HG03521 (cell line): ENCODE measurements at regions not wholly inside any gene's neighbourhood (a gene's known extent, or its start where the extent isn't known, plus 50 kb on each side); places are given as distances from the start of the nearest gene placed in this dataset.

Experiments
- ATAC-seq: cut with Tn5 transposase; IDR thresholded peaks from one replicate; pipeline ENCODE4 v1.9.1; 2021; ENCODE audit warnings: mild to moderate bottlenecking, moderate library complexity; ENCODE audit not compliant: unreplicated experiment

- no peak for ATAC-seq
Observed at GRCh38 chr11:27907530-27907929, 200.4 kb downstream of the KIF18A start.

GRCh38 chr11:27907091-27907490 lies 200.9 kb downstream of the KIF18A start:
- ATAC-seq, result no peak

GRCh38 chr11:27904358-27905055 lies 203.4 kb downstream of the KIF18A start:
- no peak for ATAC-seq

- ATAC-seq, result no peak
Observed at GRCh38 chr11:27902981-27903624, 202.8 kb upstream of the BDNF start.

- no peak for ATAC-seq
Observed at GRCh38 chr11:27898166-27898565, 197.9 kb upstream of the BDNF start.

- ATAC-seq, result no peak
Observed at GRCh38 chr11:27896096-27896495, 195.8 kb upstream of the BDNF start.

GRCh38 chr11:27894552-27894951 lies 194.3 kb upstream of the BDNF start:
- no peak for ATAC-seq

GRCh38 chr11:27886857-27887256 lies 186.6 kb upstream of the BDNF start:
- ATAC-seq, result no peak

- peak; percentile 47 for ATAC-seq
Observed at GRCh38 chr11:27882066-27882697, 181.9 kb upstream of the BDNF start.

- no peak for ATAC-seq
Observed at GRCh38 chr11:27875831-27876775, 175.8 kb upstream of the BDNF start.

- ATAC-seq, result no peak
Observed at GRCh38 chr11:27874998-27875830, 175.0 kb upstream of the BDNF start.

GRCh38 chr11:27873664-27874063 lies 173.4 kb upstream of the BDNF start:
- no peak for ATAC-seq

- ATAC-seq, result no peak
Observed at GRCh38 chr11:27871056-27871455, 170.8 kb upstream of the BDNF start.

- ATAC-seq, result no peak
Observed at GRCh38 chr11:27869701-27870100, 169.4 kb upstream of the BDNF start.

GRCh38 chr11:27868709-27869108 lies 168.5 kb upstream of the BDNF start:
- no peak for ATAC-seq

- ATAC-seq, result no peak
Observed at GRCh38 chr11:27868226-27868625, 168.0 kb upstream of the BDNF start.

GRCh38 chr11:27865105-27865504 lies 164.8 kb upstream of the BDNF start:
- ATAC-seq, result no peak

- ATAC-seq, result no peak
Observed at GRCh38 chr11:27864611-27865010, 164.4 kb upstream of the BDNF start.

- ATAC-seq, result no peak
Observed at GRCh38 chr11:27864091-27864491, 163.8 kb upstream of the BDNF start.

- no peak for ATAC-seq
Observed at GRCh38 chr11:27863637-27864036, 163.4 kb upstream of the BDNF start.
